ENCODE measurements at regions not wholly inside any gene's neighbourhood (a gene's known extent, or its start where the extent isn't known, plus 50 kb on each side); places are given as distances from the start of the nearest gene placed in this dataset.

- DNase-seq, result no peak
Observed at GRCh38 chr11:70631624-70632047, 233.3 kb downstream of the CTTN start.

- no peak for DNase-seq
Observed at GRCh38 chr11:70633610-70634009, 235.3 kb downstream of the CTTN start.

- no peak for DNase-seq
Observed at GRCh38 chr11:70636659-70637058, 238.3 kb downstream of the CTTN start.

GRCh38 chr11:70637186-70637800 lies 239.0 kb downstream of the CTTN start:
- no peak for DNase-seq

- no peak for DNase-seq
Observed at GRCh38 chr11:70637949-70638583, 239.7 kb downstream of the CTTN start.

- DNase-seq, result no peak
Observed at GRCh38 chr11:70640408-70640807, 242.1 kb downstream of the CTTN start.

GRCh38 chr11:70641369-70641768 lies 243.0 kb downstream of the CTTN start:
- DNase-seq, result no peak

- DNase-seq, result no peak
Observed at GRCh38 chr11:70642266-70642665, 243.9 kb downstream of the CTTN start.

- DNase-seq, result no peak
Observed at GRCh38 chr11:70643642-70644041, 245.3 kb downstream of the CTTN start.

- no peak for DNase-seq
Observed at GRCh38 chr11:70644343-70645060, 246.2 kb downstream of the CTTN start.

- no peak for DNase-seq
Observed at GRCh38 chr11:70645537-70645936, 247.2 kb downstream of the CTTN start.

GRCh38 chr11:70646272-70647049 lies 248.1 kb downstream of the CTTN start:
- DNase-seq, result no peak

- DNase-seq, result no peak
Observed at GRCh38 chr11:70647188-70648166, 249.1 kb downstream of the CTTN start.

GRCh38 chr11:70650075-70650909 lies 252.0 kb downstream of the CTTN start:
- DNase-seq, result no peak

- no peak for DNase-seq
Observed at GRCh38 chr11:70651031-70651430, 252.7 kb downstream of the CTTN start.

GRCh38 chr11:70654016-70654415 lies 255.7 kb downstream of the CTTN start:
- DNase-seq, result no peak

GRCh38 chr11:70655816-70656215 lies 257.5 kb downstream of the CTTN start:
- DNase-seq, result no peak

- DNase-seq, result no peak
Observed at GRCh38 chr11:70656252-70656651, 257.9 kb downstream of the CTTN start.

GRCh38 chr11:70660059-70660888 lies 261.9 kb downstream of the CTTN start:
- DNase-seq, result no peak

GRCh38 chr11:70660889-70661197 lies 262.5 kb downstream of the CTTN start:
- DNase-seq, result no peak

Measured in COR-L47 (cell line).